ENCODE measurements at regions not wholly inside any gene's neighbourhood (a gene's known extent, or its start where the extent isn't known, plus 50 kb on each side); places are given as distances from the start of the nearest gene placed in this dataset.

- Histone ChIP-seq H3K27ac (ENCODE audit: insufficient read depth, low read depth, low read length) (no peak overlapping the region), H3K4me1 (ENCODE audit: control insufficient read depth, extremely low read depth, insufficient read depth, low read length) (peaks cover 13% of the 10 kb centered on the region), H3K27me3 (ENCODE audit: control insufficient read depth in 2 of 2, insufficient read depth in 2 of 2, low read length in 2 of 2) (peaks cover 4 to 5% of the 10 kb centered on the region in 2 experiments), H3K9me3 (replicated peaks; ENCODE audit: control insufficient read depth, insufficient read depth, low read length) (no peaks in the 10 kb centered on the region), H3K4me2 (ENCODE audit: insufficient read depth, low read length) (no peak overlapping the region), H3K4me3 (replicated peaks in 1 of 3; ENCODE audit: insufficient read depth in 1 of 3, low read depth in 1 of 3, low read length in 3 of 3) (no peak overlapping the region), H3K36me3 (ENCODE audit: control insufficient read depth in 2 of 2, extremely low read depth in 1 of 2, insufficient read depth in 2 of 2, low read length in 2 of 2) (no peaks in the 10 kb centered on the region), H3K79me2 (ENCODE audit: control insufficient read depth, insufficient read depth, low read length) (no peaks in the 10 kb centered on the region), H3K9me1 (replicated peaks; ENCODE audit: control insufficient read depth, extremely low read depth, insufficient read depth, low read length) (no peaks in the 10 kb centered on the region), H4K20me1 (replicated peaks; ENCODE audit: control insufficient read depth, extremely low read depth, insufficient read depth, low read length) (no peaks in the 10 kb centered on the region), H3K9ac (replicated peaks; ENCODE audit: extremely low read depth, insufficient read depth, low read length) (no peak overlapping the region), H2AFZ (ENCODE audit: low read depth, low read length) (no peak overlapping the region)
- FAIRE-seq (no peak), DNase-seq (ENCODE audit: low read depth, low spot score) (no peak)
- ChIA-PET CTCF (interaction anchor here (0.9 to 6.0 kb wide), 3 partner anchors 15 to 78 kb away, joined by 3 to 38 read pairs (median 12); no protein-coding TSS in a partner anchor), POLR2A (no interaction called here)
- dilution Hi-C loops (cut with MboI; ENCODE audit: extremely low pct_ligation_motif_present, low sequenced_read_pairs) (no loop called here), intact Hi-C loops (cut with micrococcal nuclease) (no loop called here)
- TF ChIP-seq GATA2 (IDR thresholded peaks at IDR 0.05; ENCODE audit: insufficient read depth, insufficient read length, low read depth, low read length) (no peak), CTCF (IDR thresholded peaks at IDR 0.05; ENCODE audit: extremely low read depth in 1 of 2, insufficient read depth in 1 of 2, low read depth in 1 of 2, low read length in 2 of 2) (no peak), POLR2A (IDR thresholded peaks at IDR 0.05; ENCODE audit: low read depth, low read length) (no peak), MYC (IDR thresholded peaks at IDR 0.05; ENCODE audit: low read depth, low read length) (no peak), POLR2AphosphoS5 (IDR thresholded peaks at IDR 0.05; ENCODE audit: insufficient read depth, low read depth, low read length) (no peak), EZH2 (IDR thresholded peaks at IDR 0.05; ENCODE audit: borderline replicate concordance, low read depth, low read length, severe bottlenecking) (no peak), FOS (IDR thresholded peaks at IDR 0.05; ENCODE audit: borderline replicate concordance, insufficient read depth, low read length) (no peak), JUN (IDR thresholded peaks at IDR 0.05; ENCODE audit: borderline replicate concordance, insufficient read depth, insufficient read length, low read depth) (no peak)
- TF ChIP-seq, protein P1, sequence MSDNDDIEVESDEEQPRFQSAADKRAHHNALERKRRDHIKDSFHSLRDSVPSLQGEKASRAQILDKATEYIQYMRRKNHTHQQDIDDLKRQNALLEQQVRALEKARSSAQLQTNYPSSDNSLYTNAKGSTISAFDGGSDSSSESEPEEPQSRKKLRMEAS (IDR thresholded peaks at IDR 0.05; ENCODE audit: insufficient read depth, insufficient read length) = no peak
- no TSS peak for BruUV-seq (replicated peaks)
Measured at GRCh38 chr6:169847141-169847674, 95.8 kb downstream of the ERMARD start.
